Liver (tissue), 8 donors: ENCODE measurements at regions not wholly inside any gene's neighbourhood (a gene's known extent, or its start where the extent isn't known, plus 50 kb on each side); places are given as distances from the start of the nearest gene placed in this dataset.
"Not testable (repeated sequence)": the region's sequence is repeated elsewhere in the genome, so short reads cannot be mapped to it uniquely, and the experiment has no call there.

Experiments used
- DNase-seq: peaks from one replicate; pipeline ENCODE4 v3.0.0-alpha.2; 2017; ENCODE audit warnings: low spot score
- H3K27ac ChIP-seq, 2 donors: one replicate each; pipeline ENCODE4 v1.7.0; 2013; ENCODE audit warnings: inconsistent platforms in 2 of 2, low read length in 2 of 2, control low read depth in 1 of 2, low read depth in 1 of 2, mild to moderate bottlenecking in 1 of 2
- H3K27me3 ChIP-seq, 4 donors: one replicate each; pipeline versions ENCODE4 v1.6.1 to v1.7.0; 2013; ENCODE audit warnings: low read length in 3 of 4, inconsistent platforms in 1 of 4, mild to moderate bottlenecking in 1 of 4, moderate library complexity in 1 of 4; ENCODE audit not compliant: control insufficient read depth in 4 of 4, insufficient read depth in 4 of 4
- H3K36me3 ChIP-seq, 4 donors: one replicate each; pipeline versions ENCODE4 v1.6.1 to v1.7.0; 2013; ENCODE audit warnings: low read length in 3 of 4, mild to moderate bottlenecking in 3 of 4, low read depth in 1 of 4, moderate library complexity in 1 of 4; ENCODE audit not compliant: control insufficient read depth in 4 of 4, insufficient read depth in 3 of 4
- H3K4me1 ChIP-seq, 4 donors: one replicate each; pipeline versions ENCODE4 v1.6.1 to v1.7.0; 2013; ENCODE audit warnings: low read length in 3 of 4, mild to moderate bottlenecking in 3 of 4, moderate library complexity in 1 of 4; ENCODE audit not compliant: control insufficient read depth in 4 of 4, insufficient read depth in 4 of 4
- H3K4me3 ChIP-seq, 3 donors: one replicate each; pipeline versions ENCODE4 v1.6.1 to v1.7.0; 2013; ENCODE audit warnings: low read length in 3 of 3, control low read depth in 1 of 3, low read depth in 1 of 3, mild to moderate bottlenecking in 1 of 3
- H3K9ac ChIP-seq, 2 donors: one replicate each; pipeline ENCODE4 v1.7.0; 2013; ENCODE audit warnings: low read length in 2 of 2, mild to moderate bottlenecking in 2 of 2, moderate library complexity in 2 of 2, control low read depth in 1 of 2, low read depth in 1 of 2
- H3K9me3 ChIP-seq, 4 donors: one replicate each; pipeline versions ENCODE4 v1.6.1 to v1.7.0; 2013; ENCODE audit warnings: low read length in 3 of 4; ENCODE audit not compliant: control insufficient read depth in 4 of 4
- ATF3 ChIP-seq: IDR thresholded peaks from 2 replicates; pipeline ENCODE4 v1.6.1; 2016; ENCODE audit warnings: antibody characterized with exemption
- EGR1 ChIP-seq, 2 donors: IDR thresholded peaks; 2 replicates each; pipeline ENCODE4 v1.6.1; 2016 to 2018; ENCODE audit warnings: antibody characterized with exemption in 2 of 2, low read depth in 2 of 2
- FOXA1 ChIP-seq: IDR thresholded peaks from 2 replicates; pipeline ENCODE4 v1.6.1; 2016; ENCODE audit warnings: antibody characterized with exemption
- FOXA2 ChIP-seq: IDR thresholded peaks from 2 replicates; pipeline ENCODE4 v1.6.1; 2016; ENCODE audit warnings: antibody characterized with exemption
- GABPA ChIP-seq, 2 donors: IDR thresholded peaks in 1 of 2; conservative IDR thresholded peaks in 1 of 2; 2 replicates each; pipeline ENCODE4 v1.6.1; 2016; ENCODE audit warnings: antibody characterized with exemption in 2 of 2, mild to moderate bottlenecking in 1 of 2, moderate library complexity in 1 of 2
- HNF4A ChIP-seq, 2 donors: conservative IDR thresholded peaks; 2 replicates each; pipeline ENCODE4 v1.6.1; 2016; ENCODE audit warnings: antibody characterized with exemption in 2 of 2, mild to moderate bottlenecking in 2 of 2
- HNF4G ChIP-seq: IDR thresholded peaks from 2 replicates; pipeline ENCODE4 v1.6.1; 2016; ENCODE audit warnings: antibody characterized with exemption
- JUND ChIP-seq, 2 donors: IDR thresholded peaks; 2 replicates each; pipeline ENCODE4 v1.6.1; 2016; ENCODE audit warnings: antibody characterized with exemption in 2 of 2
- NR2F2 ChIP-seq: IDR thresholded peaks from 2 replicates; pipeline ENCODE4 v1.6.1; 2016; ENCODE audit warnings: antibody characterized with exemption
- RAD21 ChIP-seq, 2 donors: IDR thresholded peaks; 2 replicates each; pipeline ENCODE4 v1.6.1; 2016; ENCODE audit warnings: antibody characterized with exemption in 2 of 2, mild to moderate bottlenecking in 2 of 2
- RXRA ChIP-seq, 2 donors: IDR thresholded peaks; 2 replicates each; pipeline ENCODE4 v1.6.1; 2017 to 2018; ENCODE audit warnings: antibody characterized with exemption in 2 of 2, mild to moderate bottlenecking in 1 of 2
- TAF1 ChIP-seq: conservative IDR thresholded peaks from 2 replicates; pipeline ENCODE4 v1.6.1; 2016; ENCODE audit warnings: antibody characterized with exemption, mild to moderate bottlenecking
- YY1 ChIP-seq: IDR thresholded peaks from 2 replicates; pipeline ENCODE4 v1.6.1; 2016; ENCODE audit warnings: antibody characterized with exemption, mild to moderate bottlenecking
- ZBTB33 ChIP-seq: IDR thresholded peaks from 2 replicates; pipeline ENCODE4 v1.6.1; 2016; ENCODE audit warnings: antibody characterized with exemption
- WGBS: extraction: QIAGEN DNeasy Blood & Tissue Kit; methylation state at CpG from one replicate; pipeline ENCODE4 v1.1.7; 2013; 5-methylcytosine and 5-hydroxymethylcytosine counted together
- TF ChIP-seq, protein P1 (sequence below): fragments of 150-350 bp; IDR thresholded peaks from 2 replicates; pipeline ENCODE4 v1.5.1; 2017; ENCODE audit warnings: improper control_type of control experiment, low read depth, low read length; ENCODE audit not compliant: missing input control
- TF ChIP-seq, protein P2 (sequence below): IDR thresholded peaks from 2 replicates; pipeline ENCODE4 v1.6.1; 2016; ENCODE audit warnings: antibody characterized with exemption
- TF ChIP-seq, protein P3 (sequence below): IDR thresholded peaks from 2 replicates; pipeline ENCODE4 v1.6.1; 2016; ENCODE audit warnings: antibody characterized with exemption, mild to moderate bottlenecking
- donor health status: healthy.
- donor health status: healthy.
- donor health status: healthy.
- donor health status: healthy.
- donor health status: healthy.

- TF ChIP-seq ATF3, result no peak
- TF ChIP-seq EGR1 (IDR thresholded peaks at IDR 0.05; ENCODE audit: low read depth in 2 of 2), result no peak
- no peak for TF ChIP-seq FOXA1
- no peak for TF ChIP-seq RAD21 (IDR thresholded peaks at IDR 0.05)
These were observed 366.7 kb downstream of the HHIPL2 start (continued) for GRCh38 chr1:222181191-222181590.

DNA sequence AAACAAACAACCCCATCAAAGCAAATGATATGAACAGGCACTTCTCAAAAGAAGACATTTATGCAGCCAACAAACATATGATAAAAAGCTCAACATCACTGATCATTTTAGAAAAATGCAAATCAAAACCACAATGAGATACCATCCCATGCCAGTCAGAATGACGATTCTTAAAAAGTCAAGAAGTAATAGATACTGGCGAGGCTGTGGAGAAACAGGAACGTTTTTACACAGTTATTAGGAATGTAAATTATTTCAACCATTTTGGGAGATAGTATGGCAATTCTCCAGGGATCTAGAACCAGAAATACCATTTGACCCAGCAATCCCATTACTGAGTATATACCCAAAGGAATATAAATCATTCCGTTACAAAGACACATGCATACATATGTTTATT is 370.4 kb downstream of the HHIPL2 start:
- 80% methylated on average over 4 of the region's 4 CpGs for WGBS
- DNase-seq, H3K27ac ChIP-seq, H3K36me3 ChIP-seq, H3K27me3 ChIP-seq, H3K4me1 ChIP-seq, H3K4me3 ChIP-seq, H3K9ac ChIP-seq, H3K9me3 ChIP-seq: not testable (repeated sequence)

GRCh38 chr1:222171005-222171404 is 376.9 kb downstream of the HHIPL2 start:
- Histone ChIP-seq H3K36me3 (no peaks in the 10 kb centered on the region), H3K27ac (no peak overlapping the region), H3K27me3 (no peaks in the 10 kb centered on the region), H3K4me3 (no peak overlapping the region), H3K9me3 (no peaks in the 10 kb centered on the region), H3K9ac (no peak overlapping the region), H3K4me1 (peaks cover 0 to 5% (median 0%) of the 10 kb centered on the region in 4 donors)
- whole genome bisulfite sequencing, result 38% methylated on average over 2 of the region's 2 CpGs
- DNase-seq, result no peak
- no peak for TF ChIP-seq ATF3
- TF ChIP-seq, protein P1, sequence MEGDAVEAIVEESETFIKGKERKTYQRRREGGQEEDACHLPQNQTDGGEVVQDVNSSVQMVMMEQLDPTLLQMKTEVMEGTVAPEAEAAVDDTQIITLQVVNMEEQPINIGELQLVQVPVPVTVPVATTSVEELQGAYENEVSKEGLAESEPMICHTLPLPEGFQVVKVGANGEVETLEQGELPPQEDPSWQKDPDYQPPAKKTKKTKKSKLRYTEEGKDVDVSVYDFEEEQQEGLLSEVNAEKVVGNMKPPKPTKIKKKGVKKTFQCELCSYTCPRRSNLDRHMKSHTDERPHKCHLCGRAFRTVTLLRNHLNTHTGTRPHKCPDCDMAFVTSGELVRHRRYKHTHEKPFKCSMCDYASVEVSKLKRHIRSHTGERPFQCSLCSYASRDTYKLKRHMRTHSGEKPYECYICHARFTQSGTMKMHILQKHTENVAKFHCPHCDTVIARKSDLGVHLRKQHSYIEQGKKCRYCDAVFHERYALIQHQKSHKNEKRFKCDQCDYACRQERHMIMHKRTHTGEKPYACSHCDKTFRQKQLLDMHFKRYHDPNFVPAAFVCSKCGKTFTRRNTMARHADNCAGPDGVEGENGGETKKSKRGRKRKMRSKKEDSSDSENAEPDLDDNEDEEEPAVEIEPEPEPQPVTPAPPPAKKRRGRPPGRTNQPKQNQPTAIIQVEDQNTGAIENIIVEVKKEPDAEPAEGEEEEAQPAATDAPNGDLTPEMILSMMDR, result peak; percentile 78
- TF ChIP-seq TAF1, result no peak
- no peak for TF ChIP-seq YY1
- peak; percentile 97 to 98 for TF ChIP-seq RAD21 (IDR thresholded peaks at IDR 0.05)

DNA sequence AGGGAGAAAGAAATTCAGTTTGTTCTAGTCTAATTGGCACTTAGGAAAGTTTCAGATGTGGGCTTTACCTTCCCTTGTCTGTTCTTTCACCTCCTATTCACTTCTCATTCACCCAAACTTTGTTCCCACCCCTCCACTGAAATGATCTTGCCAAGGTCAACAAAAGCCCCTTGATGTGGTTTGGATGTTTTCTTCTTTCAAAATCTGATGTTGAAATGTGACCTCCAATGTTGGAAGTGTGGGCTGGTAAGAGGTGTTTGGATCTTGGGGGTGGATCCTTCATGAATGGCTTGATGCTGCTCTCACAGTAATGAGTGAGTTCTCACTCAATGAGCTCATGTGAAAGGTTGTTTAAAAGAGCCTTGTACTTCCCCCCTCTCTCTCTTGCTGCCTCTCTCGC is 379.3 kb downstream of the HHIPL2 start:
- DNase-seq, result no peak
- Histone ChIP-seq H3K9ac (no peak overlapping the region), H3K36me3 (no peaks in the 10 kb centered on the region), H3K4me1 (peaks cover 0 to 5% (median 0%) of the 10 kb centered on the region in 4 donors), H3K27ac (no peak overlapping the region), H3K27me3 (no peaks in the 10 kb centered on the region), H3K4me3 (no peak overlapping the region), H3K9me3 (no peaks in the 10 kb centered on the region)
- TF ChIP-seq JUND (IDR thresholded peaks at IDR 0.05) (no peak), ATF3 (no peak), HNF4G (no peak), TAF1 (no peak), RXRA (IDR thresholded peaks at IDR 0.05) (no peak), HNF4A (conservative IDR thresholded peaks at IDR 0.05) (no peak), YY1 (no peak), ZBTB33 (no peak), GABPA (IDR thresholded peaks at IDR 0.05 in 1 of 2, conservative IDR thresholded peaks at IDR 0.05 in 1 of 2) (no peak), FOXA1 (no peak), NR2F2 (no peak), FOXA2 (no peak)
- TF ChIP-seq, protein P2, sequence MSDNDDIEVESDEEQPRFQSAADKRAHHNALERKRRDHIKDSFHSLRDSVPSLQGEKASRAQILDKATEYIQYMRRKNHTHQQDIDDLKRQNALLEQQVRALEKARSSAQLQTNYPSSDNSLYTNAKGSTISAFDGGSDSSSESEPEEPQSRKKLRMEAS, result no peak
- TF ChIP-seq, protein P3, sequence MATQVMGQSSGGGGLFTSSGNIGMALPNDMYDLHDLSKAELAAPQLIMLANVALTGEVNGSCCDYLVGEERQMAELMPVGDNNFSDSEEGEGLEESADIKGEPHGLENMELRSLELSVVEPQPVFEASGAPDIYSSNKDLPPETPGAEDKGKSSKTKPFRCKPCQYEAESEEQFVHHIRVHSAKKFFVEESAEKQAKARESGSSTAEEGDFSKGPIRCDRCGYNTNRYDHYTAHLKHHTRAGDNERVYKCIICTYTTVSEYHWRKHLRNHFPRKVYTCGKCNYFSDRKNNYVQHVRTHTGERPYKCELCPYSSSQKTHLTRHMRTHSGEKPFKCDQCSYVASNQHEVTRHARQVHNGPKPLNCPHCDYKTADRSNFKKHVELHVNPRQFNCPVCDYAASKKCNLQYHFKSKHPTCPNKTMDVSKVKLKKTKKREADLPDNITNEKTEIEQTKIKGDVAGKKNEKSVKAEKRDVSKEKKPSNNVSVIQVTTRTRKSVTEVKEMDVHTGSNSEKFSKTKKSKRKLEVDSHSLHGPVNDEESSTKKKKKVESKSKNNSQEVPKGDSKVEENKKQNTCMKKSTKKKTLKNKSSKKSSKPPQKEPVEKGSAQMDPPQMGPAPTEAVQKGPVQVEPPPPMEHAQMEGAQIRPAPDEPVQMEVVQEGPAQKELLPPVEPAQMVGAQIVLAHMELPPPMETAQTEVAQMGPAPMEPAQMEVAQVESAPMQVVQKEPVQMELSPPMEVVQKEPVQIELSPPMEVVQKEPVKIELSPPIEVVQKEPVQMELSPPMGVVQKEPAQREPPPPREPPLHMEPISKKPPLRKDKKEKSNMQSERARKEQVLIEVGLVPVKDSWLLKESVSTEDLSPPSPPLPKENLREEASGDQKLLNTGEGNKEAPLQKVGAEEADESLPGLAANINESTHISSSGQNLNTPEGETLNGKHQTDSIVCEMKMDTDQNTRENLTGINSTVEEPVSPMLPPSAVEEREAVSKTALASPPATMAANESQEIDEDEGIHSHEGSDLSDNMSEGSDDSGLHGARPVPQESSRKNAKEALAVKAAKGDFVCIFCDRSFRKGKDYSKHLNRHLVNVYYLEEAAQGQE, result no peak
- 90% methylated on average over 1 of the region's 1 CpG for WGBS
